Spleen (tissue), 11 donors: ENCODE measurements at regions not wholly inside any gene's neighbourhood (a gene's known extent, or its start where the extent isn't known, plus 50 kb on each side); places are given as distances from the start of the nearest gene placed in this dataset.

Experiments
- DNase-seq: peaks from one replicate; pipeline ENCODE4 v3.0.0-alpha.2; 2020
- H3K27ac ChIP-seq, 8 donors: fragments of 200-600 bp; sonication (generic) in 7 of 8; 1 replicate in 4 of 8; 2 replicates in 4 of 8; pipeline versions ENCODE4 v1.5.0 to v1.8.0; 2016 to 2021; ENCODE audit warnings: inconsistent platforms in 4 of 8, mild to moderate bottlenecking in 4 of 8, moderate library complexity in 1 of 8
- H3K27me3 ChIP-seq, 7 donors: fragments of 200-600 bp; sonication (generic) in 6 of 7; replicated peaks in 1 of 7; 1 replicate in 4 of 7; 2 replicates in 3 of 7; pipeline versions ENCODE4 v1.5.0 to v1.8.0; 2016 to 2021; ENCODE audit warnings: inconsistent platforms in 3 of 7, mild to moderate bottlenecking in 1 of 7
- H3K36me3 ChIP-seq, 6 donors: fragments of 200-600 bp; sonication (generic) in 5 of 6; 1 replicate in 4 of 6; 2 replicates in 2 of 6; pipeline versions ENCODE4 v1.5.0 to v1.8.0; 2016 to 2021; ENCODE audit warnings: inconsistent platforms in 2 of 6
- H3K4me1 ChIP-seq, 6 donors: fragments of 200-600 bp; sonication (generic) in 5 of 6; 1 replicate in 3 of 6; 2 replicates in 3 of 6; pipeline versions ENCODE4 v1.5.0 to v1.8.0; 2016 to 2021; ENCODE audit warnings: inconsistent platforms in 3 of 6
- H3K4me3 ChIP-seq, 8 donors: fragments of 200-600 bp; sonication (generic) in 7 of 8; 1 replicate in 4 of 8; 2 replicates in 4 of 8; pipeline versions ENCODE4 v1.5.0 to v1.8.0; 2016 to 2021; ENCODE audit warnings: inconsistent platforms in 4 of 8, mild to moderate bottlenecking in 4 of 8, moderate library complexity in 2 of 8
- H3K9me3 ChIP-seq, 8 donors: fragments of 200-600 bp; sonication (generic) in 7 of 8; 1 replicate in 4 of 8; 2 replicates in 4 of 8; pipeline versions ENCODE4 v1.5.0 to v1.8.0; 2016 to 2021; ENCODE audit warnings: inconsistent platforms in 4 of 8
- CTCF ChIP-seq, 11 experiments: fragments of 200-600 bp in 7 of 11; fragments of 450-650 bp in 4 of 11; sonication (generic) in 4 of 11; IDR thresholded peaks in 8 of 11; conservative IDR thresholded peaks in 3 of 11; 1 replicate in 7 of 11; 2 replicates in 4 of 11; pipeline versions ENCODE4 v1.4.0 to v1.8.0; 2016 to 2021; ENCODE audit warnings: antibody characterized with exemption in 11 of 11, inconsistent platforms in 4 of 11, mild to moderate bottlenecking in 1 of 11
- POLR2A ChIP-seq, 3 donors: fragments of 450-650 bp; IDR thresholded peaks; one replicate each; pipeline ENCODE4 v1.5.1; 2017; ENCODE audit warnings: antibody characterized with exemption in 3 of 3, mild to moderate bottlenecking in 1 of 3
- POLR2AphosphoS5 ChIP-seq, 3 donors: sonication (generic); formaldehyde crosslinking; IDR thresholded peaks; one replicate each; pipeline ENCODE4 v1.5.1; 2017; ENCODE audit warnings: antibody characterized with exemption in 3 of 3
- WGBS, 5 donors: extraction: QIAGEN DNeasy Blood & Tissue Kit in 3 of 5; methylation state at CpG; one replicate each; pipeline versions ENCODE4 v1.1.5 to v1.1.7; 2013 to 2018; 5-methylcytosine and 5-hydroxymethylcytosine counted together
- intact Hi-C: fragments of 100-400 bp; cut with DNase I; formaldehyde crosslinking; loops from one replicate; pipeline ENCODE4 v1.15.0; 2023; ENCODE audit warnings: low total_unique reads
- donor health status: healthy with polysubstance abuse.
- donor health status: DM: no; HTN: no; CAD: no; lungs with moderate emphysema.
- donor health status: DM: no; HTN: no; CAD: no.
- donor health status: Bipolar disorder and iron deficiency.
- donor health status: healthy.
- donor health status: DM: no; HTN: no; CAD: no.
- donor health status: DM: yes; HTN: yes; CAD: no.

- peaks cover 3 to 35% (median 11%) of the 10 kb centered on the region in 7 donors for H3K27me3 ChIP-seq
- H3K9me3 ChIP-seq = no peaks in the 10 kb centered on the region
- peak; percentile 88 for DNase-seq
- intact Hi-C loops = no loop called here
- H3K4me3 ChIP-seq = peak overlapping the region in 5 of 8 donors; percentile 15 to 62 (median 31)
- H3K27ac ChIP-seq = no peak overlapping the region
- no peak for TF ChIP-seq POLR2A (IDR thresholded peaks at IDR 0.05)
- TF ChIP-seq CTCF (IDR thresholded peaks at IDR 0.05 in 8 of 11, conservative IDR thresholded peaks at IDR 0.05 in 3 of 11) = peak in 8 of 11 experiments; percentile 25 to 84 (median 42)
- peak in 1 of 3 donors; percentile 12 for TF ChIP-seq POLR2AphosphoS5 (IDR thresholded peaks at IDR 0.05)
- 4 to 7% (median 5%) methylated on average over 37 to 48 of the region's 48 CpGs for WGBS, 5 donors
- no peaks in the 10 kb centered on the region for H3K36me3 ChIP-seq
- H3K4me1 ChIP-seq = peaks cover 0 to 29% (median 11%) of the 10 kb centered on the region in 6 donors
These were observed 49.9 kb upstream of the STEAP1B start for GRCh38 chr7:22549667-22550513.
